Calu3 (cell line): ENCODE measurements at regions not wholly inside any gene's neighbourhood (a gene's known extent, or its start where the extent isn't known, plus 50 kb on each side); places are given as distances from the start of the nearest gene placed in this dataset.

Experiments
- BruUV-seq: library from RNA; stranded (reverse); fragments of 400-500 nt; replicated peaks from 2 replicates; lab custom pipeline; 2021; lab: Mats Ljungman, UMichigan
- CTCF ChIA-PET: fragments of 300-600 bp; sonication (Branson Sonifier 250); formaldehyde crosslinking; loops from one replicate; lab custom pipeline; 2022; ENCODE audit warnings: antibody characterized with exemption; lab: Charles Lee
- DNase-seq: peaks from one replicate; pipeline ENCODE4 v3.0.0; 2022
- H3K27ac Mint-ChIP-seq: one replicate; pipeline ENCODE4 v1.8.0; 2022; ENCODE audit warnings: mixed read lengths; ENCODE audit not compliant: unreplicated experiment
- H3K27me3 Mint-ChIP-seq: one replicate; pipeline ENCODE4 v1.8.0; 2022; ENCODE audit warnings: mixed read lengths; ENCODE audit not compliant: unreplicated experiment
- H3K36me3 Mint-ChIP-seq: one replicate; pipeline ENCODE4 v1.8.0; 2022; ENCODE audit warnings: mild to moderate bottlenecking, moderate library complexity, mixed read lengths; ENCODE audit not compliant: insufficient read depth, unreplicated experiment
- H3K4me1 Mint-ChIP-seq: one replicate; pipeline ENCODE4 v1.8.0; 2022; ENCODE audit warnings: mild to moderate bottlenecking, low read depth, mixed read lengths; ENCODE audit not compliant: unreplicated experiment
- H3K4me3 Mint-ChIP-seq: one replicate; pipeline ENCODE4 v1.8.0; 2022; ENCODE audit warnings: mild to moderate bottlenecking, low read depth, moderate library complexity, mixed read lengths; ENCODE audit not compliant: unreplicated experiment
- H3K9me3 Mint-ChIP-seq: one replicate; pipeline ENCODE4 v1.8.0; 2022; ENCODE audit warnings: low read depth, mixed read lengths; ENCODE audit not compliant: unreplicated experiment
- intact Hi-C: fragments of 100-400 bp; cut with micrococcal nuclease; formaldehyde crosslinking; loops from one replicate; pipeline ENCODE4 v1.10.0; 2022; ENCODE audit not compliant: unreplicated experiment
- TF ChIP-seq, protein P1 (sequence below): fragments of 200-600 bp; IDR thresholded peaks from one replicate; pipeline ENCODE4 v1.8.0; 2022; ENCODE audit warnings: antibody characterized with exemption; ENCODE audit not compliant: unreplicated experiment

DNA sequence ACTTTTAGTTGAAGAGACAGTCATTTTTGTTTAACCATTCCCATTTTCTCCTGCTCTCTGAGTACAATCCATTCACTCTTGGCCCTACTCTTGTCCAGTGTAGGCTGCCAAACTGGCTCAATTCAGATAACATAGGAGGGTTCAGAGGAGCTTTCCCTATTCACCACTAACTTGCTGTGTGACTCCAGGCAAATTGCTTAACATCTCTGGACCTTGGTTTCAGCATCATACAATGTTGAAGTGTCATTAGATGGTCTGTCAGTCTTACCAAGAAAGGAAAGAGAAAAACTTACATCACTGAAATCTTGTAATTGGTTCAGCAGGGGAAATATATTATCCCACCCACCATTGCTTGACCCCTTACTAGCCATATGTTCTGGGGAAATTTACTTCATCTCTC, 171.4 kb upstream of the MCHR2 start:
- TF ChIP-seq, protein P1, sequence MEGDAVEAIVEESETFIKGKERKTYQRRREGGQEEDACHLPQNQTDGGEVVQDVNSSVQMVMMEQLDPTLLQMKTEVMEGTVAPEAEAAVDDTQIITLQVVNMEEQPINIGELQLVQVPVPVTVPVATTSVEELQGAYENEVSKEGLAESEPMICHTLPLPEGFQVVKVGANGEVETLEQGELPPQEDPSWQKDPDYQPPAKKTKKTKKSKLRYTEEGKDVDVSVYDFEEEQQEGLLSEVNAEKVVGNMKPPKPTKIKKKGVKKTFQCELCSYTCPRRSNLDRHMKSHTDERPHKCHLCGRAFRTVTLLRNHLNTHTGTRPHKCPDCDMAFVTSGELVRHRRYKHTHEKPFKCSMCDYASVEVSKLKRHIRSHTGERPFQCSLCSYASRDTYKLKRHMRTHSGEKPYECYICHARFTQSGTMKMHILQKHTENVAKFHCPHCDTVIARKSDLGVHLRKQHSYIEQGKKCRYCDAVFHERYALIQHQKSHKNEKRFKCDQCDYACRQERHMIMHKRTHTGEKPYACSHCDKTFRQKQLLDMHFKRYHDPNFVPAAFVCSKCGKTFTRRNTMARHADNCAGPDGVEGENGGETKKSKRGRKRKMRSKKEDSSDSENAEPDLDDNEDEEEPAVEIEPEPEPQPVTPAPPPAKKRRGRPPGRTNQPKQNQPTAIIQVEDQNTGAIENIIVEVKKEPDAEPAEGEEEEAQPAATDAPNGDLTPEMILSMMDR, result no peak
- H3K4me3 Mint-ChIP-seq, result no peak overlapping the region
- intact Hi-C loops, result no loop called here
- no peak for DNase-seq
- H3K9me3 Mint-ChIP-seq, result no peaks in the 10 kb centered on the region
- BruUV-seq, result no TSS peak
- CTCF ChIA-PET, result interaction anchor here (0.6 kb wide), 1 partner anchor 1517 kb away, joined by 9 read pairs; no protein-coding TSS in a partner anchor
- no peak overlapping the region for H3K27ac Mint-ChIP-seq
- no peaks in the 10 kb centered on the region for H3K4me1 Mint-ChIP-seq
- H3K27me3 Mint-ChIP-seq, result no peaks in the 10 kb centered on the region
- H3K36me3 Mint-ChIP-seq, result no peaks in the 10 kb centered on the region

DNA sequence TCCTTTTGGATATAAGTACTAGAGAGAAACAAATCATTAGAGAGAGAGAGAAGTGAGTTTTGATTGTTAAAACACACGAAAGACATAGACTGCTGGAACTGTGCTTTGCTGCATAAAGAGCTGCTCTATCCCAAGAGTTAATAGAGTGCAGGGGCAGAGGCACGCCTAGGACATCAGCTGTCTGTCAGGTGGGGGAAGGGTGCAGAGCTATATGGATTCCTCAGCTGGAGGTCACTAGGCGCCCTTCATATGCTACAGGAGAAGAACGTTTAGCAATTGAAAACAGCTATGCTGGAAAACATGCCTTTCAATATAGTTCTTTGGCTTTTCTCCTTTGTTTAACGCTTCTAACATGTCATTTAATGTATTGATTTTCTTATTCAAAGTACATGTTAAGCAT, 169.0 kb upstream of the MCHR2 start:
- Mint-ChIP-seq H3K4me1 (no peaks in the 10 kb centered on the region), H3K36me3 (no peaks in the 10 kb centered on the region), H3K27me3 (no peaks in the 10 kb centered on the region), H3K4me3 (no peak overlapping the region), H3K27ac (no peak overlapping the region), H3K9me3 (no peaks in the 10 kb centered on the region)
- BruUV-seq, result no TSS peak
- intact Hi-C loops, result no loop called here
- DNase-seq, result no peak
- CTCF ChIA-PET, result no interaction called here
- TF ChIP-seq, protein P1, result no peak

DNA sequence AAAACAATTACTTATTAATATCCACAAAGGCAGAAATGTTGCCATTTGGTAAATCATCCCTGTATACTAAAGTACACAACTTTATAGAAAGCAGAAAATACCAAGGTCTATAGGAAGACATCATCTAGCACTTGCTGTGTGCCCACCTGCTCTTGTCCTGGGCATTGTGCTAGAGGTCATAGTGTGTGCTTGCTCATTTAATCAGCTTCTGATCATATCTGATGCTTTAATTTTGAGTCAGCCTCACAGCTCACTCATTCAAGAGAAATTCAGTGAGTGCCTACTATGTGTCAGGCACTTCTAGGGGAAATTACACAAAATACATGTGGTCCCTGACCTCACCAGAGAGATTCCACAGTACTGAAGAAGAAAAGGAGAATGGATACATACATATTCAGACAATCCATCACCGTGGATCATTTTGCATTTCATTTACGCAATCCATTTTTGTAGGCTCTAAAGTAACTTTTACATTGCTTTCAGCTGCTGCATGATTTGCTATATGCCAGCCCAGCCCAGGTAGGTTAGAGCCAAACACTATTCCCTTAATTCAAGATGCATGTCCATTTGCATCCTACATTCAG, 167.9 kb upstream of the MCHR2 start:
- Mint-ChIP-seq H3K27me3 (no peaks in the 10 kb centered on the region), H3K27ac (no peak overlapping the region), H3K9me3 (no peaks in the 10 kb centered on the region), H3K4me1 (no peaks in the 10 kb centered on the region), H3K36me3 (no peaks in the 10 kb centered on the region), H3K4me3 (no peak overlapping the region)
- no TSS peak for BruUV-seq
- TF ChIP-seq, protein P1, result no peak
- no peak for DNase-seq
- intact Hi-C loops, result no loop called here
- CTCF ChIA-PET, result no interaction called here

DNA sequence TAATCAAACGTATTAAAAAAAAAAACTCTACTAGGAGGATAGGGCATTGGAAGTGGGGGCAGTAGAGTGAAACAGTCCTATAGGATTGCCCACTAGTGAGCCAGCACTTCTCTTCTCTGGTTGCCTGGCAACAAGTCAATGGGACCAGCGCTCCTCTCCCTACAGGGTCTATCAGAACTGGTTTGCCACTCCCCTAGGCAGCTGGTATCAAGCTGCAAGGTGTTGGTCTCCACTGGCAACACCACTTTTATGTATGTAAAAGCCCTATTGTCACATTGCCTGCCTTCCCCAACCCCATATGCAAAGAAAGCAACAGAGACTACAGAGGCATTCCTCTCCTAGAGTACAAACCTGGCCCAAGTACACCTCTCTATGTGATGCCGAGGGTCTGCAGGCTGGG, 166.9 kb upstream of the MCHR2 start:
- BruUV-seq, result no TSS peak
- no peak overlapping the region for H3K27ac Mint-ChIP-seq
- no peaks in the 10 kb centered on the region for H3K4me1 Mint-ChIP-seq
- H3K9me3 Mint-ChIP-seq, result no peaks in the 10 kb centered on the region
- no peak for DNase-seq
- H3K36me3 Mint-ChIP-seq, result no peaks in the 10 kb centered on the region
- TF ChIP-seq, protein P1, result no peak
- no peaks in the 10 kb centered on the region for H3K27me3 Mint-ChIP-seq
- intact Hi-C loops, result no loop called here
- H3K4me3 Mint-ChIP-seq, result no peak overlapping the region
- CTCF ChIA-PET, result no interaction called here
